HepG2 (cell line): ENCODE measurements at regions not wholly inside any gene's neighbourhood (a gene's known extent, or its start where the extent isn't known, plus 50 kb on each side); places are given as distances from the start of the nearest gene placed in this dataset.

ENCODE experiments used
- ATAC-seq: fragments of 200-7000 bp; cut with Tn5 transposase; 3 replicates; pipeline ENCODE4 v1.9.1; 2020; ENCODE audit warnings: mild to moderate bottlenecking, moderate library complexity
- BruUV-seq: library from RNA; stranded (reverse); fragments of 400-500 nt; replicated peaks from 2 replicates; lab custom pipeline; 2021; lab: Mats Ljungman, UMichigan
- CTCF ChIA-PET: fragments of 300-600 bp; formaldehyde crosslinking; extraction: SDS; loops from one replicate; lab custom pipeline; 2021; ENCODE audit warnings: low total read pairs, inconsistent platforms, low intra/inter-chr PET ratio; lab: Yijun Ruan, JAX
- POLR2A ChIA-PET: fragments of 350-600 bp; sonication (Branson Sonifier 250); formaldehyde crosslinking; loops from one replicate; lab custom pipeline; 2020; ENCODE audit warnings: antibody characterized with exemption, inconsistent platforms; lab: Yijun Ruan, JAX
- DNase-seq: peaks from one replicate; pipeline ENCODE4 v3.0.0-alpha.2; 2015; ENCODE audit warnings: low spot score
- FAIRE-seq: peaks from 3 replicates; lab custom pipeline; 2011; peaks lifted over from hg19 to GRCh38; lab: Jason Lieb, UNC
- H2AFZ ChIP-seq: one replicate; pipeline ENCODE4 v1.6.1; 2011; ENCODE audit warnings: low read length, inconsistent platforms
- H3K27ac ChIP-seq: fragments of 300-600 bp; 3 replicates; pipeline ENCODE4 v1.8.0; 2011; ENCODE audit warnings: mixed run types, mild to moderate bottlenecking, mixed read lengths, low read length, inconsistent platforms; ENCODE audit not compliant: insufficient read depth; ENCODE audit errors: extremely low read length
- H3K27me3 ChIP-seq, 2 experiments: fragments of 200-600 bp in 1 of 2; 2 replicates in 1 of 2; 3 replicates in 1 of 2; pipeline versions ENCODE4 v1.6.0 to v1.8.0; 2011; ENCODE audit warnings: low read length in 2 of 2, mild to moderate bottlenecking in 2 of 2, moderate library complexity in 2 of 2, inconsistent platforms in 1 of 2; ENCODE audit not compliant: insufficient read depth in 2 of 2, control insufficient read depth in 1 of 2
- H3K36me3 ChIP-seq, 2 experiments: fragments of 200-600 bp in 1 of 2; replicated peaks in 1 of 2; 2 replicates in 1 of 2; 3 replicates in 1 of 2; pipeline versions ENCODE4 v1.5.1 to v1.8.0; 2011; ENCODE audit warnings: low read length in 2 of 2, inconsistent platforms in 1 of 2; ENCODE audit not compliant: insufficient read depth in 2 of 2, control insufficient read depth in 1 of 2
- H3K4me1 ChIP-seq: 2 replicates; pipeline ENCODE4 v1.5.1; 2012; ENCODE audit warnings: low read length, inconsistent platforms; ENCODE audit not compliant: insufficient read depth
- H3K4me2 ChIP-seq: 2 replicates; pipeline ENCODE4 v1.6.0; 2011; ENCODE audit warnings: low read depth, low read length, inconsistent platforms
- H3K4me3 ChIP-seq, 3 experiments: fragments of 200-600 bp in 1 of 3; sonication (generic), shearing (Covaris generic) in 1 of 3; replicated peaks in 1 of 3; 2 replicates each; pipeline ENCODE4 v1.5.1; 2011 to 2016; ENCODE audit warnings: low read length in 3 of 3, inconsistent platforms in 2 of 3, low read depth in 2 of 3, mild to moderate bottlenecking in 2 of 3, control low read depth in 1 of 3, mixed read lengths in 1 of 3; ENCODE audit not compliant: insufficient read depth in 1 of 3
- H3K79me2 ChIP-seq: one replicate; pipeline ENCODE4 v1.6.1; 2011; ENCODE audit warnings: low read length, inconsistent platforms; ENCODE audit not compliant: insufficient read depth
- H3K9ac ChIP-seq: 2 replicates; pipeline ENCODE4 v1.6.0; 2011; ENCODE audit warnings: mild to moderate bottlenecking, low read depth, low read length, inconsistent platforms; ENCODE audit not compliant: insufficient read depth
- H3K9me3 ChIP-seq: 2 replicates; pipeline ENCODE4 v1.5.1; 2012; ENCODE audit warnings: mild to moderate bottlenecking, low read length
- H4K20me1 ChIP-seq: 2 replicates; pipeline ENCODE4 v1.6.0; 2011; ENCODE audit warnings: inconsistent platforms, mild to moderate bottlenecking, low read length, moderate library complexity; ENCODE audit not compliant: insufficient read depth
- AGO1 ChIP-seq: fragments of 200-400 bp; formaldehyde crosslinking; IDR thresholded peaks from 2 replicates; pipeline ENCODE4 v1.6.1; 2017; ENCODE audit warnings: mild to moderate bottlenecking, low read depth, low read length, moderate library complexity; ENCODE audit not compliant: poor library complexity, severe bottlenecking
- ATF7 ChIP-seq, 2 experiments: fragments of 450-650 bp in 1 of 2; sonication (generic) in 1 of 2; formaldehyde crosslinking in 1 of 2; IDR thresholded peaks; 2 replicates each; pipeline versions ENCODE4 v1.4.0 to v1.6.1; 2016 to 2020; ENCODE audit warnings: antibody characterized with exemption in 1 of 2, mild to moderate bottlenecking in 1 of 2, missing genetic modification reagents in 1 of 2
- FOXK2 ChIP-seq: fragments of 450-650 bp; IDR thresholded peaks from 2 replicates; pipeline ENCODE4 v1.6.1; 2016
- HDAC6 ChIP-seq: fragments of 200-600 bp; sonication (generic); IDR thresholded peaks from 2 replicates; pipeline ENCODE4 v1.7.0; 2017; ENCODE audit warnings: mild to moderate bottlenecking, antibody characterized with exemption, low read length, low read depth
- MLXIP ChIP-seq: sonication (generic); formaldehyde crosslinking; IDR thresholded peaks from 2 replicates; pipeline ENCODE4 v1.9.0; 2021; ENCODE audit warnings: missing genetic modification reagents, borderline replicate concordance
- SIN3B ChIP-seq: fragments of 150-350 bp; IDR thresholded peaks from 2 replicates; pipeline ENCODE4 v1.6.1; 2014; ENCODE audit warnings: low read length
- SMARCE1 ChIP-seq: fragments of 450-650 bp; IDR thresholded peaks from 2 replicates; pipeline ENCODE4 v1.6.1; 2017; ENCODE audit warnings: borderline replicate concordance
- TOPORS ChIP-seq: sonication (generic); formaldehyde crosslinking; IDR thresholded peaks from 2 replicates; pipeline ENCODE4 v1.8.0; 2023; ENCODE audit warnings: mild to moderate bottlenecking, missing genetic modification reagents
- XBP1 ChIP-seq: sonication (generic); formaldehyde crosslinking; IDR thresholded peaks from 2 replicates; pipeline ENCODE4 v1.5.0; 2020; ENCODE audit warnings: missing genetic modification reagents
- ZBTB21 ChIP-seq: sonication (generic); formaldehyde crosslinking; IDR thresholded peaks from 2 replicates; pipeline ENCODE4 v1.4.0; 2020; ENCODE audit warnings: missing genetic modification reagents
- ZBTB25 ChIP-seq: IDR thresholded peaks from 2 replicates; pipeline ENCODE4 v1.6.1; 2018; ENCODE audit warnings: missing genetic modification reagents
- ZMAT3 ChIP-seq: sonication (generic); formaldehyde crosslinking; conservative IDR thresholded peaks from 2 replicates; pipeline ENCODE4 v1.7.0; 2021; ENCODE audit warnings: missing genetic modification reagents
- ZNF138 ChIP-seq: sonication (generic); formaldehyde crosslinking; IDR thresholded peaks from 2 replicates; pipeline ENCODE4 v1.5.0; 2020; ENCODE audit warnings: mild to moderate bottlenecking, low read depth, missing genetic modification reagents
- WGBS: methylation state at CpG from one replicate; pipeline ENCODE4 v1.1.6; 2017; ENCODE audit warnings: low lambda C conversion rate; 5-methylcytosine and 5-hydroxymethylcytosine counted together
- in situ Hi-C: cut with HindIII; loops from 2 replicates; pipeline ENCODE4 v1.10.0; 2017; ENCODE audit warnings: low pct_unique_long_range_greater_than_20kb; ENCODE audit not compliant: extremely low pct_ligation_motif_present
- intact Hi-C: fragments of 100-400 bp; cut with micrococcal nuclease; formaldehyde crosslinking; loops from one replicate; pipeline ENCODE4 v1.10.0; 2022; ENCODE audit not compliant: unreplicated experiment
- TF ChIP-seq, protein P1 (sequence below): sonication (generic); formaldehyde crosslinking; IDR thresholded peaks from 2 replicates; pipeline ENCODE4 v1.4.0; 2020; ENCODE audit warnings: mild to moderate bottlenecking, missing genetic modification reagents

- DNase-seq (no peak), ATAC-seq (no peak)
- H3K27ac ChIP-seq: no peak overlapping the region
- no peaks in the 10 kb centered on the region for H3K9me3 ChIP-seq
- in situ Hi-C loops: no loop called here
- H4K20me1 ChIP-seq: no peaks in the 10 kb centered on the region
- no peaks in the 10 kb centered on the region for H3K36me3 ChIP-seq
- H3K4me1 ChIP-seq: no peaks in the 10 kb centered on the region
- BruUV-seq: no TSS peak
- WGBS: 24% methylated on average over 3 of the region's 3 CpGs
- H3K27me3 ChIP-seq: peaks cover 5 to 12% of the 10 kb centered on the region in 2 experiments
- H3K4me3 ChIP-seq: no peak overlapping the region
- no peaks in the 10 kb centered on the region for H3K79me2 ChIP-seq
- intact Hi-C loops: no loop called here
- H3K4me2 ChIP-seq: no peak overlapping the region
- TF ChIP-seq MLXIP (no peak), ATF7 (IDR thresholded peaks at IDR 0.05) (no peak), ATF7 (CRISPR knock-in tag; IDR thresholded peaks at IDR 0.05) (no peak)
- TF ChIP-seq, all 625 proteins: peak for 0
- no peak for FAIRE-seq
- CTCF ChIA-PET: no interaction called here
- Histone ChIP-seq H2AFZ (no peak overlapping the region), H3K9ac (no peak overlapping the region)
- POLR2A ChIA-PET: no interaction called here
These were observed 58.4 kb downstream of the JRKL start for GRCh38 chr11:96448225-96448624.

GRCh38 chr11:96456111-96456510 lies 66.3 kb downstream of the JRKL start:
- no peak overlapping the region for H3K27ac ChIP-seq
- no peaks in the 10 kb centered on the region for H3K9me3 ChIP-seq
- CTCF ChIA-PET: no interaction called here
- H3K4me2 ChIP-seq: no peak overlapping the region
- H3K4me3 ChIP-seq: no peak overlapping the region
- intact Hi-C loops: no loop called here
- DNase-seq: no peak
- H4K20me1 ChIP-seq: no peaks in the 10 kb centered on the region
- FAIRE-seq: no peak
- no peak overlapping the region for H3K9ac ChIP-seq
- BruUV-seq: no TSS peak
- in situ Hi-C loops: no loop called here
- H3K27me3 ChIP-seq: 0 out of 5 replicates have a peak, but pooled peaks cover 0 to 3% of the 10 kb centered on the region in 2 experiments
- no peaks in the 10 kb centered on the region for H3K79me2 ChIP-seq
- H3K4me1 ChIP-seq: no peaks in the 10 kb centered on the region
- POLR2A ChIA-PET: no interaction called here
- no peak for ATAC-seq
- H3K36me3 ChIP-seq: no peaks in the 10 kb centered on the region
- no peak overlapping the region for H2AFZ ChIP-seq
- TF ChIP-seq XBP1 (no peak), ZMAT3 (CRISPR knock-in tag) (no peak), AGO1 (no peak), HDAC6 (no peak), SIN3B (no peak), ZBTB25 (CRISPR knock-in tag) (no peak), TOPORS (no peak), SMARCE1 (no peak), ZNF138 (no peak), FOXK2 (no peak), ZBTB21 (CRISPR knock-in tag) (no peak)
- TF ChIP-seq, protein P1, sequence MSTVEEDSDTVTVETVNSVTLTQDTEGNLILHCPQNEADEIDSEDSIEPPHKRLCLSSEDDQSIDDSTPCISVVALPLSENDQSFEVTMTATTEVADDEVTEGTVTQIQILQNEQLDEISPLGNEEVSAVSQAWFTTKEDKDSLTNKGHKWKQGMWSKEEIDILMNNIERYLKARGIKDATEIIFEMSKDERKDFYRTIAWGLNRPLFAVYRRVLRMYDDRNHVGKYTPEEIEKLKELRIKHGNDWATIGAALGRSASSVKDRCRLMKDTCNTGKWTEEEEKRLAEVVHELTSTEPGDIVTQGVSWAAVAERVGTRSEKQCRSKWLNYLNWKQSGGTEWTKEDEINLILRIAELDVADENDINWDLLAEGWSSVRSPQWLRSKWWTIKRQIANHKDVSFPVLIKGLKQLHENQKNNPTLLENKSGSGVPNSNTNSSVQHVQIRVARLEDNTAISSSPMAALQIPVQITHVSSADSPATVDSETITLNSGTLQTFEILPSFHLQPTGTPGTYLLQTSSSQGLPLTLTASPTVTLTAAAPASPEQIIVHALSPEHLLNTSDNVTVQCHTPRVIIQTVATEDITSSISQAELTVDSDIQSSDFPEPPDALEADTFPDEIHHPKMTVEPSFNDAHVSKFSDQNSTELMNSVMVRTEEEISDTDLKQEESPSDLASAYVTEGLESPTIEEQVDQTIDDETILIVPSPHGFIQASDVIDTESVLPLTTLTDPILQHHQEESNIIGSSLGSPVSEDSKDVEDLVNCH: no peak
